C4-2B (cell line): ENCODE measurements at regions not wholly inside any gene's neighbourhood (a gene's known extent, or its start where the extent isn't known, plus 50 kb on each side); places are given as distances from the start of the nearest gene placed in this dataset.

Experiments used
- H3K27ac ChIP-seq: fragments of 450-650 bp; 2 replicates; pipeline ENCODE4 v1.5.1; 2017
- ZFX ChIP-seq: fragments of 450-650 bp; IDR thresholded peaks from 2 replicates; pipeline ENCODE4 v1.6.1; 2017
- TF ChIP-seq, protein P1 (sequence below): fragments of 450-650 bp; conservative IDR thresholded peaks from 2 replicates; pipeline ENCODE4 v1.5.1; 2017; ENCODE audit warnings: mild to moderate bottlenecking

DNA sequence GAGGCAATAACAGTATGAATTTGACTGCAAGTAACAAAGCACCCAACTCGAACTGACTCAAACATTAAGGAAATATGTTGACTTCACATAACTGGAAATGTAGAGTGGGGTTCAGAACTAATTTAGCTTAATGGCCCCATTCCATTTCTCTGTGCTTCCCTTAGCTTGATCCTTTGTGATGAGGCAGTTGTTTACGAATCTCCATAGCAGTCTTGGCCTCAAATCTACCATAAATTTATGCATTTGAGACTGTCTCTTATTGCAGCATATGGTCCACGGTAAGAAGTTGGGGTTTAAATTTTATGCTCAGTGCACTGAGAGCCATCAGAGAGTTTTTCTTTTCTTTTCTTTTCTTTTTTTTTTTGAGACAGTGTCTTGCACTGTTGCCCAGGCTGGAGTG lies 148.7 kb upstream of the POU1F1 start:
- no peak overlapping the region for H3K27ac ChIP-seq
- TF ChIP-seq, protein P1, sequence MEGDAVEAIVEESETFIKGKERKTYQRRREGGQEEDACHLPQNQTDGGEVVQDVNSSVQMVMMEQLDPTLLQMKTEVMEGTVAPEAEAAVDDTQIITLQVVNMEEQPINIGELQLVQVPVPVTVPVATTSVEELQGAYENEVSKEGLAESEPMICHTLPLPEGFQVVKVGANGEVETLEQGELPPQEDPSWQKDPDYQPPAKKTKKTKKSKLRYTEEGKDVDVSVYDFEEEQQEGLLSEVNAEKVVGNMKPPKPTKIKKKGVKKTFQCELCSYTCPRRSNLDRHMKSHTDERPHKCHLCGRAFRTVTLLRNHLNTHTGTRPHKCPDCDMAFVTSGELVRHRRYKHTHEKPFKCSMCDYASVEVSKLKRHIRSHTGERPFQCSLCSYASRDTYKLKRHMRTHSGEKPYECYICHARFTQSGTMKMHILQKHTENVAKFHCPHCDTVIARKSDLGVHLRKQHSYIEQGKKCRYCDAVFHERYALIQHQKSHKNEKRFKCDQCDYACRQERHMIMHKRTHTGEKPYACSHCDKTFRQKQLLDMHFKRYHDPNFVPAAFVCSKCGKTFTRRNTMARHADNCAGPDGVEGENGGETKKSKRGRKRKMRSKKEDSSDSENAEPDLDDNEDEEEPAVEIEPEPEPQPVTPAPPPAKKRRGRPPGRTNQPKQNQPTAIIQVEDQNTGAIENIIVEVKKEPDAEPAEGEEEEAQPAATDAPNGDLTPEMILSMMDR = no peak
- no peak for TF ChIP-seq ZFX

DNA sequence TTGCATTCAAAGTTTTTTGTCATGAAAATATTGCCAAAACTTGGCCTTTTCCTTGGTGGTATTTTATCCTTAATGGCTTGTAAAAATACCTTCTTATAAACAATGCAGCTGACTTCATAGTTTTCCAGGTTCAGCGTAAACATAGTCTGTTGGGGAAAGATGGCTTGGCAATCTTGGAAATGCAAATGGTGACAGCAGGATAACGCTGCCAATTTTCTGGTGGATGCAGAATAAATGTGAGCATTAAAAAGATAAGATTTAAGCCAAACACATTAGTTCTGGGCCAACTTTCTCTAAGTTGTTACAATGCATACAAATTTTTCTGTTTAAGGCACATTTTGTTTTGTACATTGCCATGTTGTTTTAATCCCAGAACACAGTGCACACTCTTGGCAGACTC lies 147.0 kb upstream of the POU1F1 start:
- TF ChIP-seq ZFX = no peak
- no peak overlapping the region for H3K27ac ChIP-seq

DNA sequence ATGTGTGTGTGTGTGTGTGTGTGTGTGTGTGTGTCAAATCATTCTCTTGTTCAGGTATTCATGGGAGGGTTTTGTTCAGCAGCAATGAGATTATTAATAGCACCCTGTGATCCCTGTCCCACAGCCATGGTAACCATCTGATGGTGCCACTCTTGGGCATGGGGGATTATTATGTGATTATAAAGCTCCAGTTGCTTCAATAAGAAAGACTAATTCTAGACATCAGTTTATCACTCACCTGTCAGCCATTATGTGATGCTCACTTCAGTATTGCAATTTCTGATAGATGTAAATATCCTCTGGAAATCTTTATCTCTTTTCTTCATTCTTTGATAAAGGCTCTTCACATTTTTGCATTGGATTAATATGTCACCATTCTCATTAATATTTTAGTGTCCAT lies 145.9 kb upstream of the POU1F1 start:
- no peak for TF ChIP-seq ZFX
- TF ChIP-seq, protein P1 = no peak
- H3K27ac ChIP-seq = no peak overlapping the region

DNA sequence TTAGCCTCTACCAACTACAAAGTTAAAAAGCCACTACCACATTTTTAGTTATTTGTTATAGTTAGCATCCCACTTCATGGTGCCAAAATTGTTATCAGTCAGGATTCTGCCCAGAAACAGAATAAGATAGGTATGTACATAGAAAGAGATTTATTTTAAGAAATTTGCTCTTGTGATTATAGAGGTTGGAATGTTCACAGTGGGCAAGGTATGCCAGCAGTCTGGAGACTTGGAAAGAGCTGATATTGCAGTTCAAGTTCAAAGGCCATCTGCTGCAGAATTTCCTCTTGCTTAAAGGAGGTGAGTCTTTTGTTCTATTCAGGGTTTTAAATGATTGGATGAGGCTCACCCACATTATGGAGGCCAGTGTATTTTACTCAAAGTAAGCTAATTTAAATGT lies 143.8 kb upstream of the POU1F1 start:
- TF ChIP-seq ZFX = no peak
- TF ChIP-seq, protein P1 = no peak
- H3K27ac ChIP-seq = no peak overlapping the region

DNA sequence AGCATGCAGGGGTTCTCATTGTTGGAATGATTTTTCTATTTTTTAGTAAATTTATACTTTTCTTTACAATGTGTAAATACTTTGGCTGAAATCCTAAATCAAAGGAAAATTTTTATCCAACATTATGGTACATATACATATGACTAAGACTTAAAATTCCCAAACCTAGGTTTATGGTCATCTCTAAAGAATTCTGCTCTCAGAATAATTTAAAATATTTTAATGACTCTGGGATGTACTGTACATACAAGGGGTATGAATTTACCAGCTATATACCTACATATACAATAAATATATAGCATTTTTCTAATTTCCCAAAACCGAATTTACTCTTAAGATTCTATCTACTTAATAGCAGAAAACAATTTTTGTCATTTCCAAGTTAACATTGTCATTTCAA lies 137.9 kb upstream of the POU1F1 start:
- no peak overlapping the region for H3K27ac ChIP-seq
- TF ChIP-seq, protein P1 = no peak
- no peak for TF ChIP-seq ZFX

DNA sequence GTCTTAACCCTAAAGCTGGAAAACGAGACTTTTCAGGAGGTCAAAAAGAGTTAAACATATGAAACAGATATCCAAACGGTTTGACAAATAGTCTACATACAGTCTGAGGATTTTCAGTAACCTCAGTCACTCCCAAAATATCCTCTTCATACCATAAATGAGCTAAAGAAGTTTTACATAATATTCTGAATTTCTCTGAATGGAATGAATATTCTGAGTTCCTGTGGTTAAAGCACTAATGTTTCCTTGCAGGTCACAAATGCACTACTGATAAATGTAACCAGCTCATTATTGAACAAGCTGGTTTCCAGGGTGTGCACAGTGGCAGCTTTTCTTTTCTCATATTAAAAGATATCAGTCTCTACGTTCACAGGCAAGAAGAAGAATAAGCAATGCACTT lies 137.4 kb upstream of the POU1F1 start:
- TF ChIP-seq, protein P1 = no peak
- TF ChIP-seq ZFX = no peak
- no peak overlapping the region for H3K27ac ChIP-seq

DNA sequence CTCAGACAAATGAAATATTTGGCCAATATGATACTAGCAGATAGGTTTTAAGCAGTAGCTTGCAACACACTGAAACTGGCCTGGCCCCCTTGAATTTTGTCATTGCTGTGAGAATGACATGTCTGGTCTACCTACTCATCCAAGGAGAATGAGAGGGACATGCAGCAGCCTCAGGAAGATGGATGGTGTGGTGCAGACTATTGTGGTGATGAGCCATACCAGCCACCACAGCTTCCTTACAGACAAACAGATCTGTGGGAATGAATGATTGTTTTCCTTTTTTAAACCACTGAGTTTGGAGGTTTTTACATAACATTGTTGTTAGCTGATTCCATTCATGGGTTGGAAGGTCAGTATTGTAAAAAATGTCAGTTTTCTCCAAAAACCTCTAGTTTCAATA lies 133.7 kb upstream of the POU1F1 start:
- TF ChIP-seq, protein P1 = no peak
- no peak for TF ChIP-seq ZFX
- no peak overlapping the region for H3K27ac ChIP-seq

DNA sequence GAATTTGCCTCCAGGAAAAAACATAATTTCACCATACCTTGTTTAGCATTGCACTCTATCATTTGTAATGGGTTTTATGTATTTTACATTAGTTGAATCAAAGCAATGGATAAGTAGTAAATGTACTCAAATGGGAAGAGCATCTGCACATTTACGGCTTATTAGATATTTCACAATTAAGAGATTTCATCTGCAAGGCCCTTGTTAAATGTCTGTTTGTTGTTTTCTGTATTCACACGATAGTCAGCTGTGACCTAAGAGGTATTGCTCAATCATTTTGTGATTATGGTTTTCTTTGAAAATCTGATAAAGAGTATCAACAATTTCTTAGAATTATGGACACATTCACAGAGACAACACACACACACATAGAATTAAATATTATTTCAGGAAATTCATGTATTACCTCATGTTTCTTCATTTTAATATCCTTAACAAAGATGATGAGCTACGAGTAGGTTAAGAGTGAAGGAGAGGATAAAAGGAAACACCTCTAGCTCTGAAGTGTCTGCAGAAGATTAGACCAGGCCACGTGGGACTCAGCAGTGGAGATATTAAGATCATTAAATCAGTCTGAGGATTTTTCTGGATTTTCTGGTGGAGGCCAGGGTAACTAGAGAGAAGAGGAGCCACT lies 121.9 kb upstream of the POU1F1 start:
- TF ChIP-seq, protein P1 = no peak
- no peak for TF ChIP-seq ZFX
- H3K27ac ChIP-seq = no peak overlapping the region
